Limb (tissue), 2 donors: ENCODE measurements at regions not wholly inside any gene's neighbourhood (a gene's known extent, or its start where the extent isn't known, plus 50 kb on each side); places are given as distances from the start of the nearest gene placed in this dataset.
A peak's percentile ranks its signal among the peaks of the same experiment; 100 is the strongest.

Experiments
- DNase-seq, 2 donors: peaks; one replicate each; pipeline ENCODE4 v3.0.0-alpha.2; 2016; ENCODE audit errors: extremely low spot score in 2 of 2

DNA sequence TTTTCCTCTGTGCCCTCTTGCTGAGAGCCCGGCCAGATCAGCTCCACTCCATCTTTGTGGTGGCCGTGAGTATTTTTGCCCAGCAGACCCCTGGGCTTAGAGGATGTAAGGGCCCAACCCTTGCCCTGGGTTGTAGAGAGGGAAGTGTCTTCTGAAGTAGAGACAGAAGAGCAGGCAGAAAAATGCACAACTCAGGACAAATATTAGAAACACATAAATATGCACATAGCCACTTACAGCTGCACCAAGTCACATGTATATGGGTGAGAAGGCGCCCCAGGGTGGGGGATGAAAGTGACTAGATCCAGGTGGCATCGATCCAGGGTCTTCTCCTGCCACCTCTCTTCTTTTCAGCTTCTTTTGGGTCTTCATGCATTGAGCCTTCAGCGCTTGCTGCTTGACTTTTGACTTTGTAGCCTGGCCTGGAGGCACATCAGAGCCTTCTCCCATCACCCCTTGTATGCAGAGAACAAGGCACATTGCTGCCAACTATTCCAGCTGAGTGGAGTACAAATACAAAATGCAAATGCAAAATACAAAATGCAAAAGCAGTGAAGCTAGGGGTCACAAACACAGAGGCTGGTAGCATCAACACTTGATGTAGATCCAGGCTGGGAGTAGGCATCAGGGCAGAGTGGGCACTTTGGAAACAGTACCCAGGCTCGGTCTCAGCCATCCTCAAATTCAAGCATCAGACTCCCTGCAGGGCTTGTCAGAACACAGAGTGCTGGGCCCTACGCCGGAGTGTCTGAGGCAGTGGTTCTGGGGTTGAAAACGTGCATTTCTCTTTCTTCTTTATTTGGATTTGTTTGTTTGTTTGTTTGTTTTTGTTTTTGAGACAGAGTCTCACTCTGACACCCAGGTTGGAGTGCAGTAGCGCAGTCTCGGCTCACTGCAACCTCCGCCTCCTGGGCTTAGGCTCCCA, 133.0 kb downstream of the ASB7 start:
- DNase-seq = no peak

DNA sequence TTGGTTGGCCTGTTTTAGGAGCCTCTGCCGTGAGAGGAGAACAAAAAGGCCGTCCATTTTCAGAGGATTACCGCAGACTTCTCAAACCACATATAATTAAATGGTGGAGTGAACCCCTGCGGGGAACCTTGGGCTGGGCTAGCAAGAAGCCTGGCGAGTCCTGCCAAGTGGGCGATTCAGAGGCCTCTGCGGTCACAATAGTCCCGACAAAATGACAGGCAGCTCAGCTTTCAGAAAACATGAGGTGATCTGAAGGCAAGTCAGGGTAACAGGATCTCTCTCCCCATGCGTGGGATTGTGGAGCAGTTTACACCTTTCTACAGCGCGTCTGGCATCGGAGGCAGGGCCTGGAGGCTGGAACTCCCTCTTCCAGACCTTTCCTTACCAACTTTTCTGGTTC, 134.8 kb downstream of the ASB7 start:
- DNase-seq = no peak

- no peak for DNase-seq
These were observed 136.2 kb downstream of the ASB7 start for GRCh38 chr15:100738614-100739013.

- peak in 1 of 2 donors; percentile 32 for DNase-seq
These were observed 137.7 kb downstream of the ASB7 start for GRCh38 chr15:100740138-100740537.

GRCh38 chr15:100751585-100751984, 128.0 kb upstream of the ALDH1A3 start:
- DNase-seq = no peak

DNA sequence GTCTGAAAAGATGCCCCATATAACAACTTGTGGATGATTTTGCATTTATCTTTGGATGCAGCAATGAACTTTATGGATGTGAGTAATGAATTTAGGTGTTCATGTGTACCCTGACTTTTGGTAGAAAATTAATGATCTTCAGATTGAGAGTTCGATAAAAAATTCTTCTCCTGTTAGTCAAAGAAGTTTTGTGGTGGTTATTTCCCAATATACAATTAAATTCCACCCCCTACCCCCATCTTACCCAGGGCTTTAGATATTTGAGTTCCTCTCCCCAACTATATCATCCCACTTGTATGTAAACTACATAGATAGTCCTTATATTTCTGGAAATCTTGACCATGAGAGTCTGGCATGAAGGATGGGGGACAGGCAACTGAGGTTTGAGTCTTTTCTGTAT, 126.1 kb upstream of the ALDH1A3 start:
- no peak for DNase-seq

GRCh38 chr15:100757661-100758060, 122.0 kb upstream of the ALDH1A3 start:
- peak in 1 of 2 donors; percentile 60 for DNase-seq

DNA sequence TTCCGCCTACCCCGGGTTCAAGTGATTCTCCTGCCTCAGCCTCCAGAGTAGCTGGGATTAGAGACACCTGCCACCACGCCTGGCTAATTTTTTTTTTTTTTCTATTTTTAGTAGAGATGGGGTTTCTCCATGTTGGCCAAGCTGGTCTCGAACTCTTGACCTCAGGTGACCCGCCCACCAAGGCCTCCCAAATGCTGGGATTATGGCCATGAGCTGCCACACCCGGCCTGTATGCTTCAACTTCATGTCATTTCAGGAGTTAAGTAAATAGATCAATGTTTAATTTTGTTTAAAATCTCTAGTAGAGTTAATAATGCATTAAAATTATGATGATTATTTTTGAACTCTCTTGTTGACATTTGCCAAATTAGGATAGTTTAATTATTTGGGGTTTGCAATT, 121.1 kb upstream of the ALDH1A3 start:
- DNase-seq = no peak

DNA sequence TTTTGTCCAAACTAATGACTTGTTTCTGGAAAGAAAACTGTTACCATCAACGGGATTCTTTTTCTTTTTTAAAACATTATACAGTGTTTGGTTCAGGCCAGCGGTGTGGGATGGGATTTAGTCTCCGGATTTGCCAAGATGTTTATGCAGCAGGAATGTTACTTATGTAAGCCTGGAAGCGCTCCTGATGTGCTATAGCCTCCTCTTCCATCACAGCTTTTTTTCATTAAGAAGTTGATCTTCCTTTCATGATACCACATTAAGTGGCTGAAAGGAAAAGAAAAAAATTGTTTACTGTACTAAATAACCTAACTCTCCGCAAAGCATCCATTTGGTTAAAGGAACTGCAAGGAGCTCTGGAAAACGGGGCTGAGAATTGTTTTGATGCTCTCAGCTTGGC, 120.5 kb upstream of the ALDH1A3 start:
- DNase-seq = peak in 1 of 2 donors; percentile 84

- DNase-seq = peak in 1 of 2 donors; percentile 40
These were observed 119.8 kb upstream of the ALDH1A3 start for GRCh38 chr15:100759698-100760356.

DNA sequence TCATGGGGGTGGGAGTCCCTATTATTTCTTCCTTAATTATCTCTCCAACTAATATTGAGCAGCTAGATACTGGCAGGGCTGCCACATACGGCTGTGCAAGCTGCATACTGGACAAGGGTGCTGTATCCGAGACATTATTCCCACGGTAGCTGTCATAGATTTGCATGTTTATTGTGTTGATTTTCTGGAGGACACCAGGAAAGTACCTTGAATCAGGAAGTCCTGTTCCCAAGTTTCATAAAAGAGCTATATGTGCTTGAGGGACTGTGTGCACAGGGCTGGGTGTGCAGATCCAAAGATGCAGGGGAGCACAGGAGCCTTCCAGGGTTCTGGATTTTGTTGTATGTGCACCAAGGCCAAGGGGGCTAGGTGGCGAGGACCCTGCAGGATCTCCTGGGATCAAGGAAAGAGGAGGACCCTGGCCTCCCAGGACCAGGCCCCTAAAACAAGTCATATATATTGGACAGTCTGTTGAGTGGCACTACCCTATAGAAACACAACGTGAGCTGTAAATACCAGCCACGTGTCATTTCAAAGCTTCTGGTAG, 119.2 kb upstream of the ALDH1A3 start:
- DNase-seq = no peak

DNA sequence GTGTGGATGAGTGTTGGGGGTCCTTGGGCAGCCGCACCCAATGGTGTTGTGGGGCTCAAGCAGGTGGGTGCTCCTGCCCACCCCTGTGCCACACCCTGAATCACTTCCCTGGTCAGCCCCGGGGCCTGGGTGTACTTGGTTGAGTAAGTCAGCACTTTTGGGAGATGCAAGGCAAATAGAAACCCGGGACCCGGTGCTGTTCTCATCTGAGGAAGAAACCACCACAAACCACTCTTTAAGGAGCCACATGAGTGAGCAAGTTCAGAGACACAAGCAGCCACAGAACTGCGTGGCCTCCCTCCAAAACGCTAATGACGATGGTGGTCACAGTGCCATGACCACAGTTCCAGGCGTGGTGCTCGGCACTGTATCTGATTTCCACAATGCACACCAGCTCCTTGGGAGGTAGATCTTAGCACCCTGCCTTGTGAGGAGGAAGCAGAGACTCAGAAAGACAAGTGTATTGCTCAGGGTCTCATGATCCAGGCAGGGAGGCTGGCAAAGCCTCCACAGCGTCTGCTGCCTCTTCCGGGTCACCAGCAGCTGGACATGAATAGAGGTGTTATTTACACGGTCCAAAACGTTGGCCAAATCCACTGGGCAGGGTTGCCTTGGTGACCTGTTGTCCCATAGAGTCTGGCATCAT, 118.2 kb upstream of the ALDH1A3 start:
- peak in 1 of 2 donors; percentile 16 for DNase-seq

GRCh38 chr15:100762289-100762688, 117.3 kb upstream of the ALDH1A3 start:
- DNase-seq = no peak

DNA sequence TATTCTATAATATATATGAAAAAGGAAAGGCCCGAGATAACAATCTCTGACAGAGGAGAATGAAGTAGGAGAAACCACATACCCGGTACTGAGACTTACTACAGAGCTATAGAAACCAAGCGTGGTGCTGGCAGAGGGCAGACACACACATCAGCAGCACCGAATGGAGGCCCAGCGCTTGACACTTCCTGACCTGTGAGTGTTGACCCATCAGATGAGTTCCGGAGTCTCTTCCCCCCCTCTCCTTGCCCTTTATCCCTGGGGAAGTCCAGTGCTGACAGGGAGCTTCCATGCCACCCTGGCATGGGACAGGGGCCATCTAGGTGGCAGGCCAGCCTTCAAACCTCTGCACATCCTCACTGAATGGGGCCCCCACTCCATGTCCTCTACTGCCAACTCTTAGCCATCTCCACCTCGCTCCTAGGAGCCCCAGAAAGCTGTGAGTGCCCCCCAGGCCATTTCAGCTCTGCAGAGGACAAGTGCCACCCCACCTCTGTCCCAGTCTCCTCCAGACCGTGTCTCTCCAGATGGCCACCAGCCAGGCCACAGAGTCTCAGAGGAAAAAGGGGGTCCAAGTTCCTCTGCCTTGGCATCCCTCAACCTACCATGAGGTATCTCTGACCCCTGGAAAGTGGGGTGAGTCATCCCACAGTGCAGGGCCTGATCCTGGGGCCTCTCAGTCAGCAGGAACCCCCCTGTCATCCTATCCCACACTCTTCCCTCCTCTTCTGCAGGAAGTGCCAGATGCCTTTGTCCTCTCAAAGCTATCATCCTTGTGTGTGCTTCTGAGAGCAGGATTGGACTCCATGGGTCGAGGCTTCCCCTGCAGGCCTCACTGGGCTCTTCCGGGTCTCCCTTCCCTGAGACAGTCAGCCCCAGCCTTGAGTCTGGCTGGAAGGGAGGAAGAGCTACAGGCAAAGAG, 116.5 kb upstream of the ALDH1A3 start:
- DNase-seq = no peak

DNA sequence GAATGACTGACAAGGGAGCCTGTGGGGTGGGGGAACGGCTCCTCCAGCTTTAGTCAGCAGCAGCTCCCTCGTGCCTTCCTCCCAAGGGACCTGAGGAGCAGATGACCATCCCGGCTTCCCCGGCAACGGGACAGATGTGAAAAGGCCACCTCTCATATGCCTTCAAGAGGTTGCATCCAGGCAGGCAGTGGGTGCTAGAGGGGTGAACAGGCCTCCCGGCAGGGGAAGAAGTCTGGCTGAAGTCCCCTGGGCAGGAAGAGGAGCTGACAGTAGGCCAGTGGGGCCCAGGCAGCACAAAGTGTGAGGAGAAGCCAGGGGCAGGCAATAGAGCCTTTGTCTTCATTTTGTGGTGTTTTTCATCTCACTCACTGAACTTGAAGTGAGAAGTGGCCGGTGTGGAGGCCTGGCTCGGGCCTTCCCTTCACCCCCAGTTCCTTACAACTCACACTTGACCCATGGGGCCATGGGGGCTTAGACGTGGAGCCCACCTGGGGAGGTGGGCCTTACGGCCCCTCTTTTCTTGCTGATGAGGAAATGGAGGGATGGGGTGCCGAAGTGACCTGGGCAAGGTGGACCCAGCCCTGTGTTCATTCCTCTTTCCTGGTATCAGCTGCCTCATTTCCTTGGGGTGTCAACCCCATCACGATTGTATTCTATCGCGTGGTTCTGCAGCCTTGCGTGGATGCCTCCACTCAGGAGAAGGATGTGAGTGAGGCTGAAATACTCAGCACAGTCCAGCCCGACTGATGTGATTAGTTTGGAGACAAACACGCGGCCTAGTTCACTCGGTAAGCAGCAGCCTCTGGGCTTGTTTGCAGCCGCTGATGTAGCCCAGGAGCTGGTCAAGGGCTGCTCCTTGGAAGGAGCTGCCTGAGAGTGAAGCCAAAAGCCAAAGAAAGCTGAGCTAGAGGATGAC, 115.5 kb upstream of the ALDH1A3 start:
- no peak for DNase-seq

DNA sequence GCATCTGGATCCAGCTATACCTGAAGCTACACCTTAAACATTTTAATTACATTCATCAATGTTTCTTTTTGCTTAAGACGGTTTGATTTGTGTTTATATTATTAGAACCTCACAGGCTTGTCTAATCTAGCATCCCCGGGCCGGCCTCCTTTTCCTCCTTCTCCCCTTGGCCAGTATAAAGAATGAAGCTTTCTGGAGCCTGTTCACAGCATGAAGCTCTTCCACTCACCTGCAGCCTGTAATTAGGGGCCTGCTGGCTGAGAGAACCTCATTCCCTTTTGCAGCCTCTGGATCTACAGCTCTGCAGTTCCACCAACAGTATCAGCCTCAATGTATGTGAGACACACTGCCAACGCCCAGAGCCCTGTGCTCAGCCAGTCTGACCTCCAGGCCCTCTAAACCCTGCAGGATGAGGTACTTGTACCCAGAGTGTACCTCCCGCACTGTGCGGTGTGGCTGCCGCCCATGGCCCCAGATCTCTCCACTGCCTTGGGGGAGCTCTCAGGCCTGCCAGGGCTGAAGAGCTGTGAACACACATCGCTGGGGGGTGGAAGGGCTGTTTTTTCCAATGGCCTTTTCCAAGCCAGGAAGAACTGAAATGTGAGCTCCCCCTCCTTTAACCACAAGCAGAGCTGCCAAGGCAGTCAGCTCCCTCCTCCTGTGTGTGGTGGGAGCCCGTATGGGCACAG, 114.7 kb upstream of the ALDH1A3 start:
- DNase-seq = peak; percentile 64 to 73

DNA sequence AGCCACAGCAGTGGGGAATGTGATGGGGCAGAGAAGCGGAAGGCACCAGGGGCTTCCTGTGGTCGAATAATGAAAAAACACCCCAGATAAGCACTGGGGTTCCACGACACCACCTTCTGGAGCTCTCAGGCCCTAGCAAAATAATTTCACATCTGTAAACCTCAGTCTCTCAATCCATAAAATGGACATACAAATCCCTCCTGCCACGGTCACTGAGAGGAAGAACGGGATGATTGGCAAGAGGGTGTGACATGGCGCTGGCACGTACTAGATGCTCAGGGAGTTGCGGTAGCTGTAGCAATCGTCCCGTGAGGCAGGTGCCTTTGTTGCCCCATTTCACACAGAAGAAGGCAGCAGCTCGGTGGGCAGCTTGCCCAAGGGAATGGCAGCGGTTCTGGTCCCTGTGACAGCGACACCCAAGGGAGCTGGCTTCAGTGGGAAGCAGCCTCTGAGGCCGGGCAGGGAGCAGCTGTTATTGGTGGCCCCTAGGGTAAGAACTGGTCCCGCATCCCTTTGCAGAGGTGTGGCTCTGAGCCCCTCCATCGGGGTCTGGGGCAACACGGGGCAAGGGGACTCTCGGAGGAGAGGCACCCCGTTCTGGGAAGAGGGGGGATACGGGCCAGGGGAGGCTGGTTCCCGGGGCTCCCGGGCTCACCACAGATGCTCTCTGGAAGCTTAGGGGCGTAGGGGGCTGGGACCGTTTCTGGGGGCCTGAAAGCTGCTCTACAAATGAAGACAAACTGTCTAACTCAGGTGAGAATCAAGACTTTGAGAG, 114.0 kb upstream of the ALDH1A3 start:
- DNase-seq = peak in 1 of 2 donors; percentile 33

- DNase-seq = peak in 1 of 2 donors; percentile 36
These were observed 113.2 kb upstream of the ALDH1A3 start for GRCh38 chr15:100766243-100767000.
